RWPE2 (cell line): ENCODE measurements at regions not wholly inside any gene's neighbourhood (a gene's known extent, or its start where the extent isn't known, plus 50 kb on each side); places are given as distances from the start of the nearest gene placed in this dataset.

ENCODE experiments used
- ATAC-seq: fragments of 200-7000 bp; cut with Tn5 transposase; 3 replicates; pipeline ENCODE4 v1.9.1; 2021; ENCODE audit warnings: low read depth
- DNase-seq: peaks from one replicate; pipeline ENCODE4 v3.0.0-alpha.2; 2020; ENCODE audit warnings: low spot score
- H3K27ac ChIP-seq: fragments of 450-650 bp; 2 replicates; pipeline ENCODE4 v1.5.1; 2017; ENCODE audit warnings: mild to moderate bottlenecking; ENCODE audit not compliant: poor library complexity, severe bottlenecking
- H3K27me3 ChIP-seq: fragments of 250-450 bp; sonication (Bioruptor Pico); 2 replicates; pipeline ENCODE4 v1.5.1; 2021; ENCODE audit warnings: mild to moderate bottlenecking, moderate library complexity; ENCODE audit not compliant: insufficient read depth, poor library complexity, severe bottlenecking
- H3K36me3 ChIP-seq: fragments of 250-450 bp; sonication (Bioruptor Pico); 2 replicates; pipeline ENCODE4 v1.5.1; 2020; ENCODE audit warnings: low read depth, mild to moderate bottlenecking, moderate library complexity
- H3K4me1 ChIP-seq: fragments of 250-450 bp; sonication (Bioruptor Pico); 2 replicates; pipeline ENCODE4 v1.5.1; 2021; ENCODE audit warnings: mild to moderate bottlenecking, moderate library complexity; ENCODE audit not compliant: insufficient read depth, poor library complexity, severe bottlenecking
- H3K4me3 ChIP-seq: fragments of 250-450 bp; sonication (Bioruptor Pico); 2 replicates; pipeline ENCODE4 v1.5.1; 2021; ENCODE audit warnings: mild to moderate bottlenecking, moderate library complexity; ENCODE audit not compliant: severe bottlenecking
- H3K9me3 ChIP-seq: fragments of 250-450 bp; sonication (Bioruptor Pico); 2 replicates; pipeline ENCODE4 v1.5.1; 2021; ENCODE audit warnings: mild to moderate bottlenecking, moderate library complexity; ENCODE audit not compliant: severe bottlenecking
- TF ChIP-seq, protein P1 (sequence below): fragments of 450-650 bp; IDR thresholded peaks from one replicate; pipeline ENCODE4 v1.5.1; 2017; ENCODE audit warnings: mild to moderate bottlenecking, moderate library complexity; ENCODE audit not compliant: poor library complexity, severe bottlenecking

DNA sequence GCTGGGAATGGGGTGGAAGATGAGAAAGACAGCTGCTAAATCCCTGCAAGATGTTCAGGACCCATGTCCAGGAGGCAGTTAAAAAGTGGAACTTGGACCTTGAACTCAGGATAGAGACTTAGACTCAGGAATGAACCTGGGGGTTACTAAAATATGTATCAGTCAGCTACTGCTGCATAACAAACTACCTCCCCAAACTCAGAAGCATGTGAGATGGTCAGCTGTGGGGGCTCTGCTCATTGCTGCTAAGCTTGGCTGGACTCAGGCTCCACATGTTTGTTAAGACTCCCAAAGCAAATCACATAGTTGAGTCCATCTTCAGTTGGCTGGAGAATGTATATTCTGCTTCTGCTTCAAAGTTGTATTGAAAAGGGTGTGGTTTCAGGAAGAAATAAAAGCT lies 61.4 kb upstream of the COPS8 start:
- no peak overlapping the region for H3K4me3 ChIP-seq
- TF ChIP-seq, protein P1, sequence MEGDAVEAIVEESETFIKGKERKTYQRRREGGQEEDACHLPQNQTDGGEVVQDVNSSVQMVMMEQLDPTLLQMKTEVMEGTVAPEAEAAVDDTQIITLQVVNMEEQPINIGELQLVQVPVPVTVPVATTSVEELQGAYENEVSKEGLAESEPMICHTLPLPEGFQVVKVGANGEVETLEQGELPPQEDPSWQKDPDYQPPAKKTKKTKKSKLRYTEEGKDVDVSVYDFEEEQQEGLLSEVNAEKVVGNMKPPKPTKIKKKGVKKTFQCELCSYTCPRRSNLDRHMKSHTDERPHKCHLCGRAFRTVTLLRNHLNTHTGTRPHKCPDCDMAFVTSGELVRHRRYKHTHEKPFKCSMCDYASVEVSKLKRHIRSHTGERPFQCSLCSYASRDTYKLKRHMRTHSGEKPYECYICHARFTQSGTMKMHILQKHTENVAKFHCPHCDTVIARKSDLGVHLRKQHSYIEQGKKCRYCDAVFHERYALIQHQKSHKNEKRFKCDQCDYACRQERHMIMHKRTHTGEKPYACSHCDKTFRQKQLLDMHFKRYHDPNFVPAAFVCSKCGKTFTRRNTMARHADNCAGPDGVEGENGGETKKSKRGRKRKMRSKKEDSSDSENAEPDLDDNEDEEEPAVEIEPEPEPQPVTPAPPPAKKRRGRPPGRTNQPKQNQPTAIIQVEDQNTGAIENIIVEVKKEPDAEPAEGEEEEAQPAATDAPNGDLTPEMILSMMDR: no peak
- H3K27ac ChIP-seq: no peak overlapping the region
- H3K36me3 ChIP-seq: no peaks in the 10 kb centered on the region
- H3K27me3 ChIP-seq: no peaks in the 10 kb centered on the region
- H3K4me1 ChIP-seq: peaks cover 10% of the 10 kb centered on the region
- no peaks in the 10 kb centered on the region for H3K9me3 ChIP-seq
- ATAC-seq (no peak), DNase-seq (no peak)

DNA sequence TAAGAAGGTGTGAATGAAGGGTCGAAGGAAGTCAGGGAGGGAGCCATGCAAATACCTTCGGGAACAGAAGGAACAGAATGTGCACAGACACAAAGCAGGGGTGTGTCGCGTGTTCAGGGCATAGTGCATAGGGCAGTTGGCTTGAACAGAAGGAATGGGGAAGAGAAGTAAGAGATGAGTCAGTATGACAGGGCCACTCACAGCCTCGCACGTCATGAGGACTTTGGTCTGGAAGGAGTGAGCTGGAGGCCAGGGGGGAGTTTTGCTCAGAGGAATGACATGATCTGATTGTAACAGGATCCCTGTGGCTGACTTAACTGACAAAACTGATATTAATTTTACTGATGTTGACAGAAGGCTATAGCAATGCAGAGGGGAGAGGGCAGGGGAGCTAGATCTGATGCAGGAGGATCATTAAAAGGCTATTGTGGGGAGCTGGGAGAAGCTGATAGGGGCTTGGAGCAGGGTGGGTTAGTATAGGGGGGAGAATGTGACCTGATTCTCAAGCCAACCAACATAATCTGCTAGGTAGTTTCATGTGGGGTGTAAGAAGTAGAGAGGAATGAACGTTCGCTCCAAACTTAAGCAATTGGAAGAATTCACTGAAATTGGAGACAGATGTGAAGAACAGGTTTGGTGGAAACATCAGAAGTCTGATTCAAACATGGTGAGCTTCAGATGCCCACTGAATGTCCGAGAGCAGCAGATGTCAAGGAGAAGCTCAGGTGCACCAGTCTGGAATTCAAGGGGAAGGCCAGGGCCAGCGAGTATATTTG lies 60.4 kb upstream of the COPS8 start:
- TF ChIP-seq, protein P1: no peak
- DNase-seq: peak; percentile 77
- no peaks in the 10 kb centered on the region for H3K27me3 ChIP-seq
- H3K27ac ChIP-seq: peak overlapping the region; percentile 28
- H3K36me3 ChIP-seq: no peaks in the 10 kb centered on the region
- H3K4me1 ChIP-seq: peaks cover 10% of the 10 kb centered on the region
- no peaks in the 10 kb centered on the region for H3K9me3 ChIP-seq
- H3K4me3 ChIP-seq: no peak overlapping the region
- ATAC-seq: peak; percentile 95

DNA sequence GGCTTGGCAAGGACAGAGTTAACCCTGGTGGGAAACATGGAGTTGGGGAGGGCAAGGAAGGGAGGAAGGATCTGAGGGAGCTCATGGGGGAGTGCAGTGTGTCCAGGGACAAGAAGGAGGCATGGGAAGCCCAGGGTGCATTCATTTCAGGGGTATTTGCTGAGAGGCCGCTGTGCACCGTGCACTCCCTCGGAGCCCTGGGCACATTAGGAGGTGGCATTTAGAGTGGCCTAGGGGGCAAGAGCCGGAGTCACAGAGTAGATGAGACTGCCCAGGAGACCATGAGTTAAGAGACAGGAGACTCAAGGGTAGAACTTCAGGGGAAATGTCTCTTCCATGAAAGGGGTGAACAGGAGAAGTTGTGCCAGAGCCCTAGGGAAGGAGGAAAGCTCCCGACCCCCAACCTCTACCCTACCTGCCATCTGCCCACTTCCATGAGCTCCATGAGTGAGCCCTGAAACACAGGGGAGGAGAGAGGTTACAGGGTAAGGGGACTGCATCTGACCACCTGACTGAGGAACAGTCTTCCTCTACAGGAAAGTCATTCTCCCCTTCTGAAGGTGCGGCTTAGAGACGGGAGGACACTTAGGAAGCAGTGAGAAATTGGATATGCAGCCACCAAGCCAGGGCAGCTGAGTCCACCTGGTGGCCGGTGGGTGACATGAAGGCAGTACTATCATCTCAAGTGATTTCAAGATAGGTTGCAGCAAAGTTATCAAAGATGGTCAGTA lies 58.5 kb upstream of the COPS8 start:
- DNase-seq: no peak
- TF ChIP-seq, protein P1: peak; percentile 84
- Histone ChIP-seq H3K4me3 (no peak overlapping the region), H3K27me3 (no peaks in the 10 kb centered on the region), H3K27ac (no peak overlapping the region), H3K36me3 (no peaks in the 10 kb centered on the region), H3K4me1 (peaks cover 10% of the 10 kb centered on the region), H3K9me3 (no peaks in the 10 kb centered on the region)
- ATAC-seq: peak; percentile 77

DNA sequence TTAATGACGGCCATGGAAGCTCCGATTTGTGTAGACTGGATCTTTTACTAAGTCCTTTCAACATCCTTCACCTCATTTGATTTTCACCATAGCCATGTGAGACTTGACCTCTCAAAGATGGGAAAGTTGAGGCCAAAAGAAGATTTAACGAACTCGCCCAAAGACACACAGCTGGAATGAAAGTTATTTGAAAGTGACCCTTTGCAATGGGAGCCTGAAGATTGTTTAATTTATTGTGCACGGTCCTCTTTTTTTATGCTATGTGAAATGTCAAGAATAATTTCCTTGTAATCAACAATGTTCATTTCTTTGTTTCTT lies 58.0 kb upstream of the COPS8 start:
- TF ChIP-seq, protein P1: peak; percentile 53
- Histone ChIP-seq H3K4me3 (no peak overlapping the region), H3K27ac (no peak overlapping the region), H3K36me3 (no peaks in the 10 kb centered on the region), H3K9me3 (no peaks in the 10 kb centered on the region), H3K27me3 (no peaks in the 10 kb centered on the region), H3K4me1 (peaks cover 10% of the 10 kb centered on the region)
- DNase-seq: no peak
- no peak for ATAC-seq

DNA sequence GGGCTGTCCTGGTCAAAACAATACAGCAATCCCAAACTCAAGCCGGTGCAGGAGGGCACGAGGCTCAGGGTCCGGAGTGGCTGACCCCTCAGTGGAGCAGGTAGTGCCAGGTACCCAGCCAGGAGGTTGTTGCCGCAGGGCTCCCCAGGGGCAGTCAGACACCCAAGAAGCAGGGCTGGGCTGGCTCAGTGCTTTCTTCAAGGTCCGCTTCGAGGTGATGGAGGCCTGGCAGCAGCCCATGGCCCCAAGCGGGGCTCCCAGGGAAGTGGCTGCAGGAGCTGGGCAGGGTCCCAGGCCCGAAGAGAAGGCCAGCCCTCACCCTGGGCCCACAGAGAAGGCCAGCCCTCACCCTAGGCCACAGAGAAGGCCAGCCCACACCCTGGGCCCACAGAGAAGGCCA lies 55.3 kb upstream of the COPS8 start:
- Histone ChIP-seq H3K4me1 (peaks cover 2% of the 10 kb centered on the region), H3K9me3 (no peaks in the 10 kb centered on the region)

More for the DNA sequence above, 55.3 kb upstream of the COPS8 start:
- no peak overlapping the region for H3K4me3 ChIP-seq
- no peak overlapping the region for H3K27ac ChIP-seq
- H3K27me3 ChIP-seq: no peaks in the 10 kb centered on the region
- ATAC-seq (no peak), DNase-seq (no peak)
- TF ChIP-seq, protein P1: no peak
- H3K36me3 ChIP-seq: no peaks in the 10 kb centered on the region
